GM12873 (cell line): ENCODE measurements at regions not wholly inside any gene's neighbourhood (a gene's known extent, or its start where the extent isn't known, plus 50 kb on each side); places are given as distances from the start of the nearest gene placed in this dataset.

ENCODE experiments used
- TF ChIP-seq, protein P1 (sequence below): IDR thresholded peaks from 2 replicates; pipeline ENCODE4 v1.5.1; 2012; ENCODE audit warnings: low read depth, mild to moderate bottlenecking, moderate library complexity, low read length, control low read depth; ENCODE audit not compliant: insufficient read depth; ENCODE audit errors: missing control alignments

DNA sequence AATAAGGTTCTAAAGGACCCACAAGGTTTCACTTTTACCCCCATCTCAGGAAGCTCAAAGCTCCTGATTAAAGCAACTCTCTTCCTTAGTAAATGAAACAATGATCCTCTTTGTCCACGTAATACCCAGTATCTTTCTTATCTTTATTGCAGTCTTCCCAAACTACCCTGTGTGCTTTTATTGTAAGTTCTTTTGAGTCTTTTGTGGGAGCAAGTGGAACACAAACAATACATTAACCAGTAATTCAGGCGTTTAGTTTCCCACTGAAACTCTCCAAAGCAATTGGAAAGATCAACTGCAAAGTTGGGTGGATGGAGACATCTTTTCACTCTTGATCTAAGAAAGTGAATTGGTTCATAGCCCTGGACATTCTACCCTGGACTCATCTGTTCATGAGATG, 240.0 kb downstream of the ZNF621 start:
- TF ChIP-seq, protein P1, sequence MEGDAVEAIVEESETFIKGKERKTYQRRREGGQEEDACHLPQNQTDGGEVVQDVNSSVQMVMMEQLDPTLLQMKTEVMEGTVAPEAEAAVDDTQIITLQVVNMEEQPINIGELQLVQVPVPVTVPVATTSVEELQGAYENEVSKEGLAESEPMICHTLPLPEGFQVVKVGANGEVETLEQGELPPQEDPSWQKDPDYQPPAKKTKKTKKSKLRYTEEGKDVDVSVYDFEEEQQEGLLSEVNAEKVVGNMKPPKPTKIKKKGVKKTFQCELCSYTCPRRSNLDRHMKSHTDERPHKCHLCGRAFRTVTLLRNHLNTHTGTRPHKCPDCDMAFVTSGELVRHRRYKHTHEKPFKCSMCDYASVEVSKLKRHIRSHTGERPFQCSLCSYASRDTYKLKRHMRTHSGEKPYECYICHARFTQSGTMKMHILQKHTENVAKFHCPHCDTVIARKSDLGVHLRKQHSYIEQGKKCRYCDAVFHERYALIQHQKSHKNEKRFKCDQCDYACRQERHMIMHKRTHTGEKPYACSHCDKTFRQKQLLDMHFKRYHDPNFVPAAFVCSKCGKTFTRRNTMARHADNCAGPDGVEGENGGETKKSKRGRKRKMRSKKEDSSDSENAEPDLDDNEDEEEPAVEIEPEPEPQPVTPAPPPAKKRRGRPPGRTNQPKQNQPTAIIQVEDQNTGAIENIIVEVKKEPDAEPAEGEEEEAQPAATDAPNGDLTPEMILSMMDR = no peak

- TF ChIP-seq, protein P1 = no peak
Measured at GRCh38 chr3:40765884-40766283, 241.1 kb downstream of the ZNF621 start.

GRCh38 chr3:40766396-40766795, 241.6 kb downstream of the ZNF621 start:
- TF ChIP-seq, protein P1 = no peak

DNA sequence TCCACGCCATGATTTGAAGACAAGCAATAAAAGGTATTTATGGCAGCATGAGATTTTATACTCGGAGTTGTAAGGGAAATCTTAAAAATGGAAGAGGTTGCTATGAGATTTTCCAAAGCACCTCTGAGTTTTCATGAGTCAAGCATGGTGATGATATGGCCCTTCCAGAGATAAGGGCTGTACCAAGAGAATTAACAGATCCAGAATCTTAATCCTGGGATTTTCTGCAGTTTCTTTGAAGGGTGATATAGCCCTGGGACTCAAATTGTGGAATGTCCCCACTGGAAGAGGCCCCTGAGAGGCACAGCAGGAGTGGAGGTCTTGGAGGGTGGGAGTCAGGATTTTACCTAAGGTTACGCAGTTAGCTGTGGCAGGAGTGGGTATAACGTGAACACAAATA, 243.3 kb downstream of the ZNF621 start:
- TF ChIP-seq, protein P1 = no peak

- TF ChIP-seq, protein P1 = no peak
Measured at GRCh38 chr3:40768536-40768935, 243.8 kb downstream of the ZNF621 start.

- TF ChIP-seq, protein P1 = no peak
Measured at GRCh38 chr3:40770061-40770460, 245.3 kb downstream of the ZNF621 start.

- TF ChIP-seq, protein P1 = no peak
Measured at GRCh38 chr3:40771112-40771511, 246.4 kb downstream of the ZNF621 start.
